ENCODE measurements at regions not wholly inside any gene's neighbourhood (a gene's known extent, or its start where the extent isn't known, plus 50 kb on each side); places are given as distances from the start of the nearest gene placed in this dataset.
A peak's percentile ranks its signal among the peaks of the same experiment; 100 is the strongest.

GRCh38 chr14:49527221-49527620 is 59.0 kb downstream of the RPS29 start:
- DNase-seq (ENCODE audit: low spot score), result no peak

- no peak for DNase-seq (ENCODE audit: low spot score)
Observed at GRCh38 chr14:49526101-49526500, 60.1 kb downstream of the RPS29 start.

GRCh38 chr14:49516286-49516685 is 69.9 kb downstream of the RPS29 start:
- DNase-seq (ENCODE audit: low spot score), result no peak

- DNase-seq (ENCODE audit: low spot score), result no peak
Observed at GRCh38 chr14:49512571-49512970, 73.6 kb downstream of the RPS29 start.

- peak; percentile 62 for DNase-seq (ENCODE audit: low spot score)
Observed at GRCh38 chr14:49512147-49512551, 74.0 kb downstream of the RPS29 start.

GRCh38 chr14:49508124-49508523 is 78.1 kb downstream of the RPS29 start:
- DNase-seq (ENCODE audit: low spot score), result no peak

- no peak for DNase-seq (ENCODE audit: low spot score)
Observed at GRCh38 chr14:49506650-49507049, 79.5 kb downstream of the RPS29 start.

- DNase-seq (ENCODE audit: low spot score), result peak; percentile 88
Observed at GRCh38 chr14:49505041-49505766, 81.0 kb downstream of the RPS29 start.

- peak; percentile 60 for DNase-seq (ENCODE audit: low spot score)
Observed at GRCh38 chr14:49497725-49498348, 88.3 kb downstream of the RPS29 start.

- DNase-seq (ENCODE audit: low spot score), result no peak
Observed at GRCh38 chr14:49497267-49497666, 88.9 kb downstream of the RPS29 start.

- no peak for DNase-seq (ENCODE audit: low spot score)
Observed at GRCh38 chr14:49494836-49495235, 91.3 kb downstream of the RPS29 start.

GRCh38 chr14:49493557-49493956 is 92.6 kb downstream of the RPS29 start:
- DNase-seq (ENCODE audit: low spot score), result no peak

- no peak for DNase-seq (ENCODE audit: low spot score)
Observed at GRCh38 chr14:49492151-49492550, 94.0 kb downstream of the RPS29 start.

GRCh38 chr14:49489341-49489740 is 96.8 kb downstream of the RPS29 start:
- DNase-seq (ENCODE audit: low spot score), result no peak

GRCh38 chr14:49487238-49487637 is 98.9 kb downstream of the RPS29 start:
- no peak for DNase-seq (ENCODE audit: low spot score)

GRCh38 chr14:49485290-49485689 is 100.9 kb downstream of the RPS29 start:
- DNase-seq (ENCODE audit: low spot score), result no peak

GRCh38 chr14:49484180-49484579 is 102.0 kb downstream of the RPS29 start:
- DNase-seq (ENCODE audit: low spot score), result no peak

- no peak for DNase-seq (ENCODE audit: low spot score)
Observed at GRCh38 chr14:49483268-49483667, 102.9 kb downstream of the RPS29 start.

GRCh38 chr14:49480979-49481498 is 105.1 kb downstream of the RPS29 start:
- no peak for DNase-seq (ENCODE audit: low spot score)

- no peak for DNase-seq (ENCODE audit: low spot score)
Observed at GRCh38 chr14:49480053-49480760, 106.0 kb downstream of the RPS29 start.

- no peak for DNase-seq (ENCODE audit: low spot score)
Observed at GRCh38 chr14:49479432-49479831, 106.7 kb downstream of the RPS29 start.

GRCh38 chr14:49478784-49479183 is 107.4 kb downstream of the RPS29 start:
- DNase-seq (ENCODE audit: low spot score), result no peak

- DNase-seq (ENCODE audit: low spot score), result no peak
Observed at GRCh38 chr14:49467091-49467490, 119.1 kb downstream of the RPS29 start.
